Chondrocyte (in vitro differentiated cells): ENCODE measurements at regions not wholly inside any gene's neighbourhood (a gene's known extent, or its start where the extent isn't known, plus 50 kb on each side); places are given as distances from the start of the nearest gene placed in this dataset.

ENCODE experiments used
- DNase-seq: peaks from one replicate; pipeline ENCODE4 v3.0.0; 2021; ENCODE audit warnings: mixed read lengths, low spot score
- H3K27ac Mint-ChIP-seq: one replicate; pipeline ENCODE4 v1.8.0; 2021; ENCODE audit warnings: mild to moderate bottlenecking, moderate library complexity, mixed read lengths; ENCODE audit not compliant: unreplicated experiment
- H3K27me3 Mint-ChIP-seq: 2 replicates; pipeline ENCODE4 v1.8.0; 2021; ENCODE audit warnings: low read depth, mixed read lengths
- H3K36me3 Mint-ChIP-seq: 2 replicates; pipeline ENCODE4 v1.8.0; 2021; ENCODE audit warnings: low read depth, mixed read lengths
- H3K4me1 Mint-ChIP-seq: 2 replicates; pipeline ENCODE4 v1.8.0; 2021; ENCODE audit warnings: low read depth, mild to moderate bottlenecking, mixed read lengths
- H3K4me3 Mint-ChIP-seq: one replicate; pipeline ENCODE4 v1.8.0; 2021; ENCODE audit warnings: mild to moderate bottlenecking, moderate library complexity, mixed read lengths; ENCODE audit not compliant: unreplicated experiment
- H3K9me3 Mint-ChIP-seq: 2 replicates; pipeline ENCODE4 v1.8.0; 2021; ENCODE audit warnings: low read depth, mixed read lengths
- CTCF ChIP-seq: fragments of 200-600 bp; sonication (generic); IDR thresholded peaks from 2 replicates; pipeline ENCODE4 v1.5.0; 2021; ENCODE audit warnings: antibody characterized with exemption, mild to moderate bottlenecking, moderate library complexity

GRCh38 chr6:95364016-95364604, 213.2 kb upstream of the MANEA start:
- Mint-ChIP-seq H3K4me3 (no peak overlapping the region), H3K36me3 (no peaks in the 10 kb centered on the region), H3K4me1 (no peaks in the 10 kb centered on the region), H3K9me3 (no peaks in the 10 kb centered on the region), H3K27me3 (peaks cover 16% of the 10 kb centered on the region), H3K27ac (no peak overlapping the region)
- DNase-seq = no peak
- TF ChIP-seq CTCF = peak; percentile 79

GRCh38 chr6:95365454-95365853, 211.9 kb upstream of the MANEA start:
- no peak overlapping the region for H3K4me3 Mint-ChIP-seq
- no peak overlapping the region for H3K27ac Mint-ChIP-seq
- DNase-seq = no peak
- H3K9me3 Mint-ChIP-seq = no peaks in the 10 kb centered on the region
- TF ChIP-seq CTCF = no peak
- H3K36me3 Mint-ChIP-seq = no peaks in the 10 kb centered on the region
- H3K4me1 Mint-ChIP-seq = no peaks in the 10 kb centered on the region
- H3K27me3 Mint-ChIP-seq = peaks cover 6% of the 10 kb centered on the region

- Mint-ChIP-seq H3K4me1 (no peaks in the 10 kb centered on the region), H3K27ac (no peak overlapping the region), H3K9me3 (no peaks in the 10 kb centered on the region), H3K36me3 (no peaks in the 10 kb centered on the region), H3K4me3 (no peak overlapping the region), H3K27me3 (peaks cover 6% of the 10 kb centered on the region)
- TF ChIP-seq CTCF = no peak
- no peak for DNase-seq
Observed at GRCh38 chr6:95366414-95366813, 210.9 kb upstream of the MANEA start.

GRCh38 chr6:95383878-95384277, 193.5 kb upstream of the MANEA start:
- Mint-ChIP-seq H3K36me3 (no peaks in the 10 kb centered on the region), H3K4me1 (no peaks in the 10 kb centered on the region), H3K27me3 (peaks cover 1% of the 10 kb centered on the region), H3K4me3 (no peak overlapping the region), H3K27ac (no peak overlapping the region), H3K9me3 (peaks cover 11% of the 10 kb centered on the region)
- no peak for TF ChIP-seq CTCF
- no peak for DNase-seq

- no peak for DNase-seq
- Mint-ChIP-seq H3K27me3 (peaks cover 1% of the 10 kb centered on the region), H3K4me3 (no peak overlapping the region), H3K36me3 (no peaks in the 10 kb centered on the region), H3K9me3 (peaks cover 2% of the 10 kb centered on the region), H3K4me1 (no peaks in the 10 kb centered on the region), H3K27ac (no peak overlapping the region)
- TF ChIP-seq CTCF = no peak
Observed at GRCh38 chr6:95384988-95385387, 192.3 kb upstream of the MANEA start.
